PC-9 (cell line): ENCODE measurements at regions not wholly inside any gene's neighbourhood (a gene's known extent, or its start where the extent isn't known, plus 50 kb on each side); places are given as distances from the start of the nearest gene placed in this dataset.

Experiments used
- BruUV-seq: library from RNA; stranded (reverse); fragments of 400-500 nt; replicated peaks from 2 replicates; lab custom pipeline; 2021; lab: Mats Ljungman, UMichigan
- CTCF ChIA-PET: fragments of 300-600 bp; sonication (Branson Sonifier 250); formaldehyde crosslinking; loops from one replicate; lab custom pipeline; 2022; ENCODE audit warnings: antibody characterized with exemption; lab: Charles Lee
- POLR2A ChIA-PET: fragments of 300-600 bp; sonication (Branson Sonifier 250); formaldehyde crosslinking; loops from one replicate; lab custom pipeline; 2022; ENCODE audit warnings: antibody characterized with exemption; ENCODE audit not compliant: unreplicated experiment; lab: Charles Lee
- DNase-seq, 2 experiments: peaks; one replicate each; pipeline versions ENCODE4 v3.0.0 to v3.0.0-alpha.2; 2015 to 2022; ENCODE audit warnings: mixed read lengths in 1 of 2
- H2AFZ ChIP-seq: fragments of 200-600 bp; sonication (generic); 2 replicates; pipeline ENCODE4 v1.8.1; 2017; ENCODE audit warnings: antibody characterized with exemption
- H3F3A ChIP-seq: fragments of 200-600 bp; sonication (generic); 2 replicates; pipeline ENCODE4 v1.8.1; 2017; ENCODE audit warnings: antibody characterized with exemption, mild to moderate bottlenecking, low read depth; ENCODE audit not compliant: insufficient read depth
- H3K27ac ChIP-seq: fragments of 200-600 bp; sonication (generic); 2 replicates; pipeline ENCODE4 v1.6.1; 2016; ENCODE audit warnings: mixed run types
- H3K27me3 ChIP-seq: fragments of 200-600 bp; sonication (generic); 2 replicates; pipeline ENCODE4 v1.6.1; 2016; ENCODE audit warnings: low read depth, mixed run types; ENCODE audit not compliant: insufficient read depth
- H3K36me3 ChIP-seq: fragments of 200-600 bp; sonication (generic); 2 replicates; pipeline ENCODE4 v1.6.1; 2016; ENCODE audit warnings: low read depth, mixed run types
- H3K4me1 ChIP-seq: fragments of 200-600 bp; sonication (generic); replicated peaks from 2 replicates; pipeline ENCODE4 v1.6.1; 2016; ENCODE audit warnings: mixed run types; ENCODE audit not compliant: insufficient read depth
- H3K4me2 ChIP-seq: fragments of 200-600 bp; sonication (generic); 2 replicates; pipeline ENCODE4 v1.6.1; 2017; ENCODE audit warnings: mixed run types
- H3K4me3 ChIP-seq: fragments of 200-600 bp; sonication (generic); 2 replicates; pipeline ENCODE4 v1.6.1; 2016; ENCODE audit warnings: mixed run types
- H3K79me2 ChIP-seq: fragments of 200-600 bp; sonication (generic); 2 replicates; pipeline ENCODE4 v1.6.1; 2017; ENCODE audit warnings: low read depth, mixed run types
- H3K9me2 ChIP-seq: fragments of 200-600 bp; sonication (generic); 2 replicates; pipeline ENCODE4 v1.8.1; 2017; ENCODE audit warnings: mild to moderate bottlenecking; ENCODE audit not compliant: insufficient read depth
- H3K9me3 ChIP-seq: fragments of 200-600 bp; sonication (generic); 2 replicates; pipeline ENCODE4 v1.8.1; 2016; ENCODE audit warnings: low read depth; ENCODE audit not compliant: insufficient read depth
- H4K20me1 ChIP-seq: fragments of 200-600 bp; sonication (generic); 2 replicates; pipeline ENCODE4 v1.8.1; 2017; ENCODE audit not compliant: insufficient read depth
- CTCF ChIP-seq: fragments of 200-600 bp; sonication (generic); conservative IDR thresholded peaks from 2 replicates; pipeline ENCODE4 v1.6.1; 2017; ENCODE audit warnings: mixed run types, antibody characterized with exemption, mild to moderate bottlenecking, moderate library complexity
- EZH2 ChIP-seq: fragments of 200-600 bp; sonication (generic); IDR thresholded peaks from 2 replicates; pipeline ENCODE4 v1.8.0; 2017; ENCODE audit warnings: antibody characterized with exemption, low read depth
- intact Hi-C: fragments of 100-400 bp; cut with micrococcal nuclease; formaldehyde crosslinking; loops from one replicate; pipeline ENCODE4 v1.10.0; 2022; ENCODE audit not compliant: unreplicated experiment

DNA sequence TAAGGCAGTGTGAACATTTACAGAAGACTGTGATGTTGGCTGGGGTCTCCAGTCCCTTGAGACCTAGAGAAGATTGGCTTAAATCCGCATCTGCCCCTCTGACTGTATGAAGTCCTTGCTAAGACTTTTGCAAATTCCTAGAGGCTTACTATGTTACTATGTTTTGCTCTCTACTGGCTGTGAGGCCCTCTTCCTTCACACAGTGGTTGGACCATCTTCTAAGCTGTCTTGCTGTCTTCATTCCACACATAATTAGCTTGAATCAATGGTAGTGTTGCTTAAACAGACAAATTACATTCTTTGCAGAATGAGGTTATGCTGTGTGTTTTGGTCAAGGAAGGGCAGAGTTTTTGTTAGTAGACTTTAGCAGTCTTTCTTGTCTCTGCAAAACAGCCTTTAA is 658.0 kb downstream of the TYW1 start:
- TF ChIP-seq CTCF (no peak), EZH2 (no peak)
- no peaks in the 10 kb centered on the region for H3K9me3 ChIP-seq
- H4K20me1 ChIP-seq, result no peaks in the 10 kb centered on the region
- H3K79me2 ChIP-seq, result no peaks in the 10 kb centered on the region
- no peaks in the 10 kb centered on the region for H3K27me3 ChIP-seq
- H3K36me3 ChIP-seq, result no peaks in the 10 kb centered on the region
- no TSS peak for BruUV-seq
- H3K4me1 ChIP-seq, result no peaks in the 10 kb centered on the region
- intact Hi-C loops, result no loop called here
- no peak overlapping the region for H3K4me2 ChIP-seq
- H3K27ac ChIP-seq, result no peak overlapping the region
- no peak for DNase-seq
- H2AFZ ChIP-seq, result no peak overlapping the region
- no peaks in the 10 kb centered on the region for H3K9me2 ChIP-seq
- POLR2A ChIA-PET, result no interaction called here
- CTCF ChIA-PET, result no interaction called here
- H3F3A ChIP-seq, result no peaks in the 10 kb centered on the region
- no peak overlapping the region for H3K4me3 ChIP-seq

DNA sequence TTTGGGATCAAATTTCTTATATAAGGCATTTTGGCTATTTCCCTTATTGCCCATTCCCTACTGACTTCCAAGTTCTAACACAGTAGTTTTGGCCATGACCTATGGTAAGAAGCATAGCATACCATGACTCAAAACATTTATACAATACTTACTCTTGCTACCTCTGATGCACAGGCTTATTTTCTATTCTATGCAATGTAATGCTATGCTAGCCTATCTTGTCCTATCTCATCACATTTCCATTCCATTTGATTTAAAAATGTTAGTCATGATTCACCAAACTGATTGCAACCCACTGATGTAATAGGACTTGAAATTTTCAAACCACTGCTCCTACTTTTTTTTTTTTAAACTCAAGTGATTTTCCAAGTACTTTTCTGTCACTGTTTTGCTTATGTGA is 658.5 kb downstream of the TYW1 start:
- Histone ChIP-seq H4K20me1 (no peaks in the 10 kb centered on the region), H3K36me3 (no peaks in the 10 kb centered on the region), H3K79me2 (no peaks in the 10 kb centered on the region), H3K4me2 (no peak overlapping the region), H3K4me3 (no peak overlapping the region), H3F3A (no peaks in the 10 kb centered on the region), H3K4me1 (no peaks in the 10 kb centered on the region), H3K27ac (no peak overlapping the region), H2AFZ (no peak overlapping the region), H3K9me2 (no peaks in the 10 kb centered on the region), H3K9me3 (no peaks in the 10 kb centered on the region), H3K27me3 (no peaks in the 10 kb centered on the region)
- TF ChIP-seq EZH2 (no peak), CTCF (no peak)
- POLR2A ChIA-PET, result no interaction called here
- BruUV-seq, result no TSS peak
- DNase-seq, result no peak
- CTCF ChIA-PET, result no interaction called here
- intact Hi-C loops, result no loop called here

- H4K20me1 ChIP-seq, result no peaks in the 10 kb centered on the region
- no peaks in the 10 kb centered on the region for H3K79me2 ChIP-seq
- no peak overlapping the region for H2AFZ ChIP-seq
- H3K9me2 ChIP-seq, result no peaks in the 10 kb centered on the region
- no peaks in the 10 kb centered on the region for H3F3A ChIP-seq
- no peak overlapping the region for H3K4me3 ChIP-seq
- no peak overlapping the region for H3K4me2 ChIP-seq
- no peaks in the 10 kb centered on the region for H3K9me3 ChIP-seq
- BruUV-seq, result no TSS peak
- no peaks in the 10 kb centered on the region for H3K4me1 ChIP-seq
- no peaks in the 10 kb centered on the region for H3K36me3 ChIP-seq
- POLR2A ChIA-PET, result no interaction called here
- no peak for DNase-seq
- no peaks in the 10 kb centered on the region for H3K27me3 ChIP-seq
- TF ChIP-seq CTCF, result no peak
- no peak for TF ChIP-seq EZH2
- CTCF ChIA-PET, result no interaction called here
- H3K27ac ChIP-seq, result no peak overlapping the region
- intact Hi-C loops, result no loop called here
These were observed 662.5 kb downstream of the TYW1 start for GRCh38 chr7:67659091-67659490.
